ENCODE measurements at regions not wholly inside any gene's neighbourhood (a gene's known extent, or its start where the extent isn't known, plus 50 kb on each side); places are given as distances from the start of the nearest gene placed in this dataset.
A peak's percentile ranks its signal among the peaks of the same experiment; 100 is the strongest.

GRCh38 chrX:16451334-16451733 is 198.6 kb upstream of the S100G start:
- no peak for DNase-seq

DNA sequence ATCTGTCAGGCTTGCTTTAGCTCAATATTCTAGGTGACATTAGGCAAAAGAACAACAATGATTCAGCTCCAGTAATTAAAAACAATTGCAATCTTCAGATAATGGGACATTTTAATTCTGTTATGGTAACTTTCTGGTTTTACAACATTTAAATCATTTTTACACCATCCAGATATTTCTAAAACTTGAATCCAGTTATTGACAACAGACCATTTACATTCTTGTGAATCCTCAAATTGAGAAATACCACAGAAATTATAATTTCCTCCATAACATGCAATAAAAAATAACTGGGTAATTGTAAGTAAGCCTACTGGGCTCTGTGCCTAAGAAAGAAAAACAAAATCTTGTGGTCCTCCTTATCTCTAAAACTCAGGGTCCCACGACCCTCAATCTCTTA is 195.0 kb upstream of the S100G start:
- DNase-seq = no peak

DNA sequence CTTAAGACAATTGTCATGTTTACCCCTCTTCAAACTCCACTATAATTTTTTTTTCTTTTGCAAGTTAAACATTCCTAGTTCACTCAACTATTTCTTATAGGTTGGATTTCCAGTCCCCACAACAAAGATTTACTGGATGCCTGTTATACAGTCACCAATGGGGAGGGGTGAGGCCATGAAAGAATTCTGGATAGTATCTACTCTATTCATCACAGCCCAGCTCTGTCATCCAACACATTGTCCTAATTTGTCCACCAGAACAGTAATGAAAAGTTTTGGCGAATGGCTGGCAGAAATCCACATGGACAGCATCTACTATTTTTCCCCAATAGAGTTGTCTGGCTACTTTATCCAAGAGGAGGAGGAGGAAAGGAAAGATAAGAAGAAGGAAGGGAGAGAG is 192.7 kb upstream of the S100G start:
- DNase-seq = no peak

- no peak for DNase-seq
These were observed 191.8 kb upstream of the S100G start for GRCh38 chrX:16458208-16458607.

- DNase-seq = no peak
These were observed 190.9 kb upstream of the S100G start for GRCh38 chrX:16459008-16459407.

DNA sequence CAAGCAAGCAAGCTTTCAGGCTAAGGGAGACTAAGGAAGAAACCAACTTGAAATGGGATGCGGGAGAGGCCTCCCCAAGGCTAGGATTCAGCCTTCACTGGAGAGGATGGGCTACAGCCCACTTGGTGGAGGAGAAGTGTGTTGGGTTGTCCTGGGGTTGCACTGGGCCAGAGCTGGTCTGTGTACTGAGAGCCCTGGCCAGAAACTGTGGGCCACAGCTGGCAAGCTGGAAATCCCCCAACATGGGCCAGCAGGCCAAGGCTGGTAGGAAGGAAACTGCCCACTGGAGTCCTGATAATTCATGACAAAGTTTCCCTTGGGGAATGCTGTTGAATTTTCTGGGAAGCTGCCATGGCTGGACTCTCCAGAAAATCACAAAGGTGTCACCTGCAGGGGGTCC is 188.0 kb upstream of the S100G start:
- no peak for DNase-seq

DNA sequence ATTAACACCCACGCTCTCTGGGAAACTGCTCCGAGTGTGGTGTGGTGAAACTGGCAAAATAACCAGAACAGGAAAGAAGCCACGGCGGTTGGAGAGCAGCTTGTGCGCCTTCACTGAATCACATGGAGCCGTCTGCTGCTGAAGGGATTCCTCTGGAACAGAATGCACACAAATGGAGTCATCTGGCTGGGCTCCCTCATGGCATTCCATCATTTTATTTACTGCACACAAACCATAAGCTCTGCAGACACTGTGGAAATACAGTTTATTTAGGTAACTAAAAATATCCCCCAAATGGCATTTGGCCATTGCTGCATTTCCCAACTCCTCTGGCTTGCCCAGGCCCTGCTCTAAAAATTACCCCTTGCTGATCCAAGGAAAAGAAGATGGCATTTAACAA is 187.0 kb upstream of the S100G start:
- DNase-seq = no peak

DNA sequence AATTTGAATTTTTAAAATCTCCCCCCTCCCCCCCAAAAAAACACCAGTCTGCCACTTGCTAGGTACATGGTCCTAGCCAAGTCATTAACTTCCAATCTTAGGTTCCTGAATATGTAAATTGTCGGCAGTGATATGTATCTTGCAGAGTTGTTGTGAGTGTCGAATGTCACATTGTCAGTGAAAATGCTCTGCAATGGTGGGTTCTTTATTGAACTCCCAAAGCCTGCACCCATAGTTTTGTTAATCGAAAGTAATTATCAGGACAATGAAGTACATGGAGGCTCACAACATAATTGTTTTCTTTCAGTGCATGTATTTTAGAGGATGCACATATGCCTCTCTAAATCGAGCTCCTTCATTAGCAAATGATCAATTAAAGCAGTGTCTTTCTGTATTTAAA is 185.6 kb upstream of the S100G start:
- DNase-seq = no peak

DNA sequence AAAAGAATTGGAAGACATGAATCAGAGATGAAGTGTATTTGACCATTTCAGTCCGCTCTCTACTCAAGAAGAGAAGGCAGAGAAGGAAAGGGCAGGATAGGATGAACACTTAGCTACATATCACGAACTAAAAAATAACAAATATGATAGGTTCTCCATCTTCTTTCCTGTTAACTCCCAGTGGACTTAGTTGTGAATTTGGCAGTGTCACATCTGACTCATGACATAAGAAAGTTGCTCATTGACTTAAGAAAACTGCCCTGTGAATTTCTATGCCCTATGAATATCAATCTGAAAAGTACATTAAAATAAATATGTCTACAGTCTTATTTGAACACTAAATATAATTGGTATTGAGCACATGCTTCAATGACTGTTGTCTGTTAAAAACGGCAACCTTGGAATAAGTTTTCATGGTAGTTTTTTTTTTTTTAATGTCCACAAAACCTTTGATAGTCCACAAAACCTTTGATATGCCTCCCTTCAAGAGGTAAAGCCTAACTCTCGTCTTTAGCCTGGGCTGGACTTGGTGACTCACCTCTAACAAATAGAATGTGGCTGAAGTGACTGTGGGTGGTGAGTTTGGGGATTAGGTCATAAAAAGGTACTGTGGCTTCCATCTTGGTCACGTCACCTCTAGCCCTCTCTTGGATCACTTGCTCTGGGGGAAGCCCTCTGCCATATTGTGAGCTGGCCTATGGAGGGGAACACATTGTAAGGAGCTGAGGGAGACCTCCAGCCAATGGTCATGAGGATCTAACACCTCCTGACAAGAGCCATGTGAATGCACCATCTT is 184.7 kb upstream of the S100G start:
- no peak for DNase-seq

GRCh38 chrX:16466640-16467432 is 183.1 kb upstream of the S100G start:
- no peak for DNase-seq

- DNase-seq = no peak
These were observed 180.1 kb upstream of the S100G start for GRCh38 chrX:16469870-16470269.

GRCh38 chrX:16472345-16472744 is 177.6 kb upstream of the S100G start:
- no peak for DNase-seq

DNA sequence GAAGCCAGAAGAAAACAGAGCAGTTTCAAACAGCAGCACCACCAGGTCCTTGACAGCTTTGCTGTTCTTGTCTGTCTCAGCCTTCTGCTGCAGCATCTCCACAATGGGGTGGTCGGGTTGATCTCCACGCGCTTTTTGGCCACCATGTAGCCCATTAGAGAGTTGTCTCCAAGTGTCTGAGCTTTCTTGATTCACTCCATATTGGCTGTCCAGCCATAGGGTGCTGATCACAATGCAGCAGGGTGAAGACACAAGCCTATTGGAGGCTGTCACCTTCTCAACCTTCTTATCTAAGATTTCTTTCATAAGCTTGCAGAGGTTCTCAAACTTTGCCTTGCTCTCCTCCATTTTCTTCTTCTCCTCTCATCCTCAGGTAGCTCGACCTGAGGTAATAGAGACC is 175.4 kb upstream of the S100G start:
- no peak for DNase-seq

DNA sequence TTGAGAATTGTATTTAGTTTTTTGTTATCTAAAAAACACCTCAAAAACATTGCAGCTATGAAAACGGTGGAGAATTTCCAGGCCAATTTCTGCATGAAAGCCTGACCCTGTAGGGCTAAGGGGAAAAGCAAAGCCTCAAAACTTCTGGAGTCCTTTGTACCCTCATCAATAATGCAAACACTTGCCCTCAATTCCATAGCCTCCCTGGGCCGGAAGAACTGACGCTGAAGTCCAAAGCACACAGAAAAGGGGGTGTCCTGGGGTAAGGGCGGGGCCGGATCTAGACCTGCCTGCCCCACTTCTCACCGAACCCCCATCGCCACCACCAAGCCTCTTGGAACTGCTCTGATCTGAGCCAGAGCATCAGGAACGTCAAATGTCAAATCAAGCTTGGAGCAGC is 173.9 kb upstream of the S100G start:
- no peak for DNase-seq

DNA sequence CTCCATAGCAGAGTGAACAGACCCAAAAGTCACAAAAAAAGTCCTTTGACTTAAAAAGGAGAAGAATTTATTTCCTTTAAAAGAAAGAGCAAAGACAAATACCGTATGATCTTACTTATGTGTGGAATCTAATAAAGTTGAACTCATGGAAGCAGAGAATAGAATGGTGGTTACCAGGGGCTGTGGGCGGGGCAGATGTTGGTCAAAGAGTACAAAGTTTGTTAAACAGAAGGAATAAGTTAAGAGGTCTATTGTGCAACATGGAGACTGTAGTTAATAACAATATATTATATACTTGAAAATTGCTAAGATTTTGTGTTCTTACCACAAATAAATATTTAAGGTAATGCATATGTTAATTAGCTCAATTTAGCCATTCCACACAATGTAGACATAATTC is 173.3 kb upstream of the S100G start:
- DNase-seq = no peak

GRCh38 chrX:16479206-16479869 is 170.6 kb upstream of the S100G start:
- no peak for DNase-seq

GRCh38 chrX:16480049-16480448 is 169.9 kb upstream of the S100G start:
- no peak for DNase-seq

- DNase-seq = peak; percentile 39
These were observed 165.6 kb upstream of the S100G start for GRCh38 chrX:16484338-16484737.

DNA sequence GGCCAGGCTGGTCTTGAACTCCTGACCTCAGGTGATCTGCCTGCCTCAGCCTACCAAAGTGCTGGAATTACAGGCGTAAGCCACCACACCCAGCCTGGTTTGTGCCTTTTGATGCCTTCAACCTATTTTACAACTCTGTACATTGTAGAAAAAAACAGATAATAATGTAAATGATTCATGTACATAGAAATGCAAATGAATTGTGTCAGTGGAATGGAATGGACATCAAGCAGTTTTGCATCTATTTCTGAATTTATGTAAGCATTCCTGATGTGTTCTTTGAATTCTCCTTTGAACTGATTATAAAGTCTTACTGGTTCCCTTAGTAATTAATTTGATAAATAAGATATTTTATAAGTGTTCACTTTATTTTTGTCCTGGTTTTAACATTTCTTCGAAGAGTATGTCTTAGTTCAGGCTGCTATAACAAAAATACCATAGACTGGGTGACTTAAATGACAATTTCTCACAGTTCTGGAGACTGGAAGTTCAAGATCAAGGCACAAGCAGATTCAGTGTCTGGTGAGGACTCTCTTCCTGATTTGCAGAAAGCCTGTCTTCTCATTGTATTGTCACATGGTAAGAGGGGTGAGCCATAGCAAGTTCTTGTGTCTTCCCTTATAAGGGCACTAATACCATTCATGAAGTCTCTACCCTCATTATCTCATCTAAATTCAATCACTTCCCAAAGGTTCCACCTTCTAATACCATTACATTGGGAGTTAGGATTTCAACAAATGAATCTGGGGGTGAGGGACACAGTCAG is 162.2 kb upstream of the S100G start:
- no peak for DNase-seq

DNA sequence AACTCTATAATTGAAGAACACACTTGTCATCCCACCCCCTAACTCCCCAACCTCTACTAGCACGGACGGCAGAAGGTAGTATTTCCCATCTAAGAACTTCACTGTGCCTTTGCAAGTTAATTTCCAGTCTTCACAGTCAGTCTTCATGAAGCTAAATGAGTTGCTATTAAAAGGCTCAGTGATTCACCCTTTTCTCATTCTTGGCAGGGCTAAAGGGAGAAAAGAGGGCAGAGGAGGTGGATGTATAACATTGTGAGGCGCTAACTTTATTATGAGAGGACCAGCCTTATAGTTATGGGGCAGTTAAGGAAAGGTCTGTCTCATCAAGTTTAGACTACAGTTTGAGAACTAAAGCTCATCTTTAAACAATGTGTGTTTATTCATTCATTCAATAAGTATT is 161.0 kb upstream of the S100G start:
- DNase-seq = no peak

GRCh38 chrX:16491461-16491860 is 158.5 kb upstream of the S100G start:
- no peak for DNase-seq

DNA sequence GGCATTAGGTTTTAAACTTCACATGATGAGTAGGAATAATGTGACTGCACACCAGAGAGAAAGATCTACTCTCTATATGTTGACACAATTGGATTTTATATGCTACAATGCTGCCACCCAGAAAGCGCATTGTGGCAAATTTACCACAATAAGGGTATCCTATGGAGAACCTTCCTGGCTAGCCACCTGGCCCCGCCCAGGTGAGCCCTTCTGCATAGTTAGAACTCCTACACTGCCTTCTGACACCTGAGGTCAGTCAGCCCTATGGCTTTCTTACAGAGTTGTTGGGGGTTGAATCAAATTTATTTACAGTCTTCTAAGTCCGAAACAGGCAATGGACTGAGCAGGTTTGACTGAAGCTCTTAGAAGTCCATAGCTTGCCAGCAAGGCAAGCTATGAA is 153.8 kb upstream of the S100G start:
- DNase-seq = no peak

All from activated naive CD4-positive, alpha-beta T cell treated with anti-CD3 and anti-CD28 coated beads, Interleukin-2, amount 50 U/mL, for 16 hours (primary cell).